ENCODE measurements at regions not wholly inside any gene's neighbourhood (a gene's known extent, or its start where the extent isn't known, plus 50 kb on each side); places are given as distances from the start of the nearest gene placed in this dataset.
"Not testable (repeated sequence)": the region's sequence is repeated elsewhere in the genome, so short reads cannot be mapped to it uniquely, and the experiment has no call there.

- DNase-seq: no peak
These were observed 376.0 kb downstream of the DSEL start for GRCh38 chr18:67140495-67140894.

- DNase-seq: no peak
These were observed 376.6 kb downstream of the DSEL start for GRCh38 chr18:67139899-67140298.

GRCh38 chr18:67135981-67136380 is 380.5 kb downstream of the DSEL start:
- no peak for DNase-seq

GRCh38 chr18:67134911-67135310 is 381.6 kb downstream of the DSEL start:
- no peak for DNase-seq

- DNase-seq: no peak
These were observed 382.9 kb downstream of the DSEL start for GRCh38 chr18:67133669-67134068.

- DNase-seq: no peak
These were observed 383.6 kb downstream of the DSEL start for GRCh38 chr18:67132919-67133318.

GRCh38 chr18:67131498-67131897 is 385.0 kb downstream of the DSEL start:
- DNase-seq: no peak

- DNase-seq: not testable (repeated sequence)
These were observed 389.8 kb downstream of the DSEL start for GRCh38 chr18:67126751-67127150.

GRCh38 chr18:67123901-67124300 is 392.6 kb downstream of the DSEL start:
- no peak for DNase-seq

- DNase-seq: no peak
These were observed 398.7 kb downstream of the DSEL start for GRCh38 chr18:67117804-67118203.

GRCh38 chr18:67109535-67109934 is 407.0 kb downstream of the DSEL start:
- no peak for DNase-seq

- no peak for DNase-seq
These were observed 407.6 kb downstream of the DSEL start for GRCh38 chr18:67108894-67109293.

GRCh38 chr18:67104700-67105284 is 411.7 kb downstream of the DSEL start:
- DNase-seq: peak in 49 of 56 donors; percentile 0 to 83 (median 26)

- no peak for DNase-seq
These were observed 422.4 kb downstream of the DSEL start for GRCh38 chr18:67094123-67094522.

- no peak for DNase-seq
These were observed 424.4 kb downstream of the DSEL start for GRCh38 chr18:67092141-67092540.

GRCh38 chr18:67081482-67082211 is 434.9 kb downstream of the DSEL start:
- DNase-seq: no peak

GRCh38 chr18:67080601-67081000 is 435.9 kb downstream of the DSEL start:
- no peak for DNase-seq

GRCh38 chr18:67074309-67074708 is 442.2 kb downstream of the DSEL start:
- DNase-seq: no peak

GRCh38 chr18:67072791-67073190 is 443.7 kb downstream of the DSEL start:
- DNase-seq: no peak

- no peak for DNase-seq
These were observed 447.9 kb downstream of the DSEL start for GRCh38 chr18:67068608-67069007.

GRCh38 chr18:67047334-67047733 is 443.4 kb upstream of the CDH19 start:
- no peak for DNase-seq

- no peak for DNase-seq
These were observed 439.4 kb upstream of the CDH19 start for GRCh38 chr18:67043276-67043675.

- DNase-seq: no peak
These were observed 437.4 kb upstream of the CDH19 start for GRCh38 chr18:67041334-67041733.
